GM23338 (cell line): ENCODE measurements at regions not wholly inside any gene's neighbourhood (a gene's known extent, or its start where the extent isn't known, plus 50 kb on each side); places are given as distances from the start of the nearest gene placed in this dataset.

ENCODE experiments used
- ATAC-seq: fragments of 200-7000 bp; cut with Tn5 transposase; 3 replicates; pipeline ENCODE4 v1.9.1; 2020
- DNase-seq: peaks from one replicate; pipeline ENCODE4 v3.0.0-alpha.2; 2015; ENCODE audit warnings: low spot score
- H2AFZ ChIP-seq: fragments of 200-600 bp; sonication (generic); 2 replicates; pipeline ENCODE4 v1.8.0; 2016; ENCODE audit warnings: antibody characterized with exemption, mild to moderate bottlenecking, moderate library complexity
- H3F3A ChIP-seq: fragments of 200-600 bp; sonication (generic); replicated peaks from 2 replicates; pipeline ENCODE4 v1.8.0; 2017; ENCODE audit warnings: antibody characterized with exemption, mixed run types, low read depth
- H3K27ac ChIP-seq: fragments of 200-600 bp; sonication (generic); 2 replicates; pipeline ENCODE4 v1.6.1; 2016; ENCODE audit warnings: low read depth
- H3K27me3 ChIP-seq: fragments of 200-600 bp; sonication (generic); 2 replicates; pipeline ENCODE4 v1.8.0; 2016; ENCODE audit warnings: mild to moderate bottlenecking, mixed run types, moderate library complexity; ENCODE audit not compliant: insufficient read depth
- H3K36me3 ChIP-seq: fragments of 200-600 bp; sonication (generic); 2 replicates; pipeline ENCODE4 v1.8.0; 2016; ENCODE audit warnings: mild to moderate bottlenecking; ENCODE audit not compliant: insufficient read depth
- H3K4me1 ChIP-seq: fragments of 200-600 bp; sonication (generic); 2 replicates; pipeline ENCODE4 v1.8.0; 2016; ENCODE audit warnings: mild to moderate bottlenecking, moderate library complexity; ENCODE audit not compliant: insufficient read depth
- H3K4me2 ChIP-seq: fragments of 200-600 bp; sonication (generic); 2 replicates; pipeline ENCODE4 v1.7.1; 2017; ENCODE audit warnings: mixed run types
- H3K4me3 ChIP-seq: fragments of 200-600 bp; sonication (generic); 2 replicates; pipeline ENCODE4 v1.6.1; 2016; ENCODE audit warnings: mixed run types
- H3K79me2 ChIP-seq: fragments of 200-600 bp; sonication (generic); replicated peaks from 2 replicates; pipeline ENCODE4 v1.8.0; 2017; ENCODE audit warnings: mild to moderate bottlenecking; ENCODE audit not compliant: insufficient read depth
- H3K9me2 ChIP-seq: fragments of 200-600 bp; sonication (generic); 2 replicates; pipeline ENCODE4 v1.8.0; 2017; ENCODE audit not compliant: insufficient read depth
- H4K20me1 ChIP-seq: fragments of 200-600 bp; sonication (generic); replicated peaks from 2 replicates; pipeline ENCODE4 v1.8.0; 2017; ENCODE audit warnings: mild to moderate bottlenecking; ENCODE audit not compliant: insufficient read depth
- H3K27ac Mint-ChIP-seq: 2 replicates; pipeline ENCODE4 v1.8.0; 2020; ENCODE audit warnings: inconsistent platforms, mild to moderate bottlenecking, moderate library complexity, mixed read lengths
- H3K27me3 Mint-ChIP-seq: 3 replicates; pipeline ENCODE4 v1.8.0; 2022; ENCODE audit warnings: low read depth, mild to moderate bottlenecking, moderate library complexity, mixed read lengths, inconsistent platforms; ENCODE audit not compliant: insufficient read depth, poor library complexity
- H3K36me3 Mint-ChIP-seq: 3 replicates; pipeline ENCODE4 v1.8.0; 2021; ENCODE audit warnings: low read depth, mild to moderate bottlenecking, inconsistent platforms, moderate library complexity, mixed read lengths
- H3K4me1 Mint-ChIP-seq: 3 replicates; pipeline ENCODE4 v1.8.0; 2020; ENCODE audit warnings: mild to moderate bottlenecking, inconsistent platforms, mixed read lengths
- H3K4me3 Mint-ChIP-seq: 3 replicates; pipeline ENCODE4 v1.8.0; 2021; ENCODE audit warnings: moderate library complexity, mild to moderate bottlenecking, inconsistent platforms, mixed read lengths
- H3K9me3 Mint-ChIP-seq: 3 replicates; pipeline ENCODE4 v1.8.0; 2020; ENCODE audit warnings: moderate library complexity, mild to moderate bottlenecking, inconsistent platforms, mixed read lengths
- CREB1 ChIP-seq: fragments of 250-450 bp; sonication (Bioruptor Pico); IDR thresholded peaks from 2 replicates; pipeline ENCODE4 v1.5.0; 2020; ENCODE audit warnings: low read depth, mild to moderate bottlenecking, moderate library complexity
- EZH2 ChIP-seq: fragments of 200-600 bp; sonication (generic); IDR thresholded peaks from one replicate; pipeline ENCODE4 v1.8.0; 2017; ENCODE audit warnings: antibody characterized with exemption, mild to moderate bottlenecking, low read depth; ENCODE audit not compliant: unreplicated experiment
- EZH2phosphoT487 ChIP-seq: fragments of 200-600 bp; sonication (generic); IDR thresholded peaks from one replicate; pipeline ENCODE4 v1.8.1; 2018; ENCODE audit warnings: antibody characterized with exemption; ENCODE audit not compliant: unreplicated experiment
- JUNB ChIP-seq: IDR thresholded peaks from one replicate; pipeline ENCODE4 v1.6.1; 2016; ENCODE audit warnings: antibody characterized with exemption; ENCODE audit not compliant: unreplicated experiment
- NANOG ChIP-seq: IDR thresholded peaks from 2 replicates; pipeline ENCODE4 v1.6.1; 2016; ENCODE audit warnings: antibody characterized with exemption, borderline replicate concordance
- POLR2AphosphoS5 ChIP-seq: IDR thresholded peaks from 2 replicates; pipeline ENCODE4 v1.6.1; 2016; ENCODE audit warnings: antibody characterized with exemption, low read depth
- STAT1 ChIP-seq: IDR thresholded peaks from one replicate; pipeline ENCODE4 v1.6.1; 2016; ENCODE audit warnings: antibody characterized with exemption; ENCODE audit not compliant: unreplicated experiment
- ZNF114 ChIP-seq: fragments of 250-450 bp; sonication (Bioruptor Pico); IDR thresholded peaks from 2 replicates; pipeline ENCODE4 v1.5.0; 2020; ENCODE audit warnings: mild to moderate bottlenecking, moderate library complexity
- ZNF331 ChIP-seq: fragments of 250-450 bp; sonication (Bioruptor Pico); IDR thresholded peaks from 2 replicates; pipeline ENCODE4 v1.5.0; 2020; ENCODE audit warnings: low read depth, mild to moderate bottlenecking, moderate library complexity
- TF ChIP-seq, protein P1 (sequence below), 2 experiments: fragments of 200-600 bp in 1 of 2; sonication (generic) in 1 of 2; conservative IDR thresholded peaks; 2 replicates each; pipeline versions ENCODE4 v1.5.1 to v1.6.1; 2016 to 2017; ENCODE audit warnings: antibody characterized with exemption in 2 of 2, low read depth in 2 of 2, mild to moderate bottlenecking in 2 of 2, moderate library complexity in 1 of 2
- TF ChIP-seq, protein P2 (sequence below): IDR thresholded peaks from 2 replicates; pipeline ENCODE4 v1.6.1; 2016; ENCODE audit warnings: antibody characterized with exemption
- TF ChIP-seq, protein P3 (sequence below): fragments of 250-450 bp; sonication (Bioruptor Pico); IDR thresholded peaks from 2 replicates; pipeline ENCODE4 v1.5.0; 2020; ENCODE audit warnings: mild to moderate bottlenecking, moderate library complexity
- TF ChIP-seq, protein P4 (sequence below): IDR thresholded peaks from one replicate; pipeline ENCODE4 v1.6.1; 2018; ENCODE audit warnings: antibody characterized with exemption; ENCODE audit not compliant: unreplicated experiment

DNA sequence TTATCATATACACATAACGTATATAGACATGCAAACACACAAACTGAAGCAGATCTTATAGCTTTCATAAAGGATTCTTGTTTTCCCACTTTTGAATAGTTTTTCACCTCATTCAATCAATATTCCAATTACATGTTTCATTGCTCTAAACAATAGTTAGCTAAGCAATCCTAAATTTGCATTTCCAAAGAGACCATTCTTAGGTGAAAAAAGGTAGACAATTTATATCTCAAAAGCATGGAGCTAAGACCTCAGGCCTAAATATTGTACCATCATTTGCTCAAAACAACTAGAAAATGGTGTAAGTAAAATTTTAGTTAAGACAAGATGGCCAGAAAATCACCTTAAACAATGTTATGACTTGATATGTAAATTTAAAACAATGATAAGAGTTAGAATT is 1148.5 kb upstream of the DIAPH2 start:
- no peaks in the 10 kb centered on the region for H3K9me2 ChIP-seq
- Mint-ChIP-seq H3K9me3 (no peaks in the 10 kb centered on the region), H3K27ac (no peak overlapping the region), H3K36me3 (no peaks in the 10 kb centered on the region), H3K4me1 (peaks cover 8% of the 10 kb centered on the region; the same call in 2 of the 3 replicates), H3K4me3 (no peak overlapping the region), H3K27me3 (no peaks in the 10 kb centered on the region)
- peak overlapping the region; percentile 44; the same call in 1 of the 2 replicates for H3K4me2 ChIP-seq
- peaks cover 16% of the 10 kb centered on the region for H3K4me1 ChIP-seq
- no peak overlapping the region for H3K4me3 ChIP-seq
- TF ChIP-seq ZNF331 (CRISPR knock-in tag) (no peak), ZNF114 (CRISPR knock-in tag) (no peak), STAT1 (no peak), NANOG (no peak), EZH2 (no peak), JUNB (no peak), CREB1 (no peak), POLR2AphosphoS5 (no peak), EZH2phosphoT487 (no peak)
- TF ChIP-seq, protein P1, sequence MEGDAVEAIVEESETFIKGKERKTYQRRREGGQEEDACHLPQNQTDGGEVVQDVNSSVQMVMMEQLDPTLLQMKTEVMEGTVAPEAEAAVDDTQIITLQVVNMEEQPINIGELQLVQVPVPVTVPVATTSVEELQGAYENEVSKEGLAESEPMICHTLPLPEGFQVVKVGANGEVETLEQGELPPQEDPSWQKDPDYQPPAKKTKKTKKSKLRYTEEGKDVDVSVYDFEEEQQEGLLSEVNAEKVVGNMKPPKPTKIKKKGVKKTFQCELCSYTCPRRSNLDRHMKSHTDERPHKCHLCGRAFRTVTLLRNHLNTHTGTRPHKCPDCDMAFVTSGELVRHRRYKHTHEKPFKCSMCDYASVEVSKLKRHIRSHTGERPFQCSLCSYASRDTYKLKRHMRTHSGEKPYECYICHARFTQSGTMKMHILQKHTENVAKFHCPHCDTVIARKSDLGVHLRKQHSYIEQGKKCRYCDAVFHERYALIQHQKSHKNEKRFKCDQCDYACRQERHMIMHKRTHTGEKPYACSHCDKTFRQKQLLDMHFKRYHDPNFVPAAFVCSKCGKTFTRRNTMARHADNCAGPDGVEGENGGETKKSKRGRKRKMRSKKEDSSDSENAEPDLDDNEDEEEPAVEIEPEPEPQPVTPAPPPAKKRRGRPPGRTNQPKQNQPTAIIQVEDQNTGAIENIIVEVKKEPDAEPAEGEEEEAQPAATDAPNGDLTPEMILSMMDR (conservative IDR thresholded peaks at IDR 0.05; ENCODE audit: low read depth in 2 of 2), result no peak
- TF ChIP-seq, protein P2, sequence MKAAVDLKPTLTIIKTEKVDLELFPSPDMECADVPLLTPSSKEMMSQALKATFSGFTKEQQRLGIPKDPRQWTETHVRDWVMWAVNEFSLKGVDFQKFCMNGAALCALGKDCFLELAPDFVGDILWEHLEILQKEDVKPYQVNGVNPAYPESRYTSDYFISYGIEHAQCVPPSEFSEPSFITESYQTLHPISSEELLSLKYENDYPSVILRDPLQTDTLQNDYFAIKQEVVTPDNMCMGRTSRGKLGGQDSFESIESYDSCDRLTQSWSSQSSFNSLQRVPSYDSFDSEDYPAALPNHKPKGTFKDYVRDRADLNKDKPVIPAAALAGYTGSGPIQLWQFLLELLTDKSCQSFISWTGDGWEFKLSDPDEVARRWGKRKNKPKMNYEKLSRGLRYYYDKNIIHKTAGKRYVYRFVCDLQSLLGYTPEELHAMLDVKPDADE, result no peak
- TF ChIP-seq, protein P3, sequence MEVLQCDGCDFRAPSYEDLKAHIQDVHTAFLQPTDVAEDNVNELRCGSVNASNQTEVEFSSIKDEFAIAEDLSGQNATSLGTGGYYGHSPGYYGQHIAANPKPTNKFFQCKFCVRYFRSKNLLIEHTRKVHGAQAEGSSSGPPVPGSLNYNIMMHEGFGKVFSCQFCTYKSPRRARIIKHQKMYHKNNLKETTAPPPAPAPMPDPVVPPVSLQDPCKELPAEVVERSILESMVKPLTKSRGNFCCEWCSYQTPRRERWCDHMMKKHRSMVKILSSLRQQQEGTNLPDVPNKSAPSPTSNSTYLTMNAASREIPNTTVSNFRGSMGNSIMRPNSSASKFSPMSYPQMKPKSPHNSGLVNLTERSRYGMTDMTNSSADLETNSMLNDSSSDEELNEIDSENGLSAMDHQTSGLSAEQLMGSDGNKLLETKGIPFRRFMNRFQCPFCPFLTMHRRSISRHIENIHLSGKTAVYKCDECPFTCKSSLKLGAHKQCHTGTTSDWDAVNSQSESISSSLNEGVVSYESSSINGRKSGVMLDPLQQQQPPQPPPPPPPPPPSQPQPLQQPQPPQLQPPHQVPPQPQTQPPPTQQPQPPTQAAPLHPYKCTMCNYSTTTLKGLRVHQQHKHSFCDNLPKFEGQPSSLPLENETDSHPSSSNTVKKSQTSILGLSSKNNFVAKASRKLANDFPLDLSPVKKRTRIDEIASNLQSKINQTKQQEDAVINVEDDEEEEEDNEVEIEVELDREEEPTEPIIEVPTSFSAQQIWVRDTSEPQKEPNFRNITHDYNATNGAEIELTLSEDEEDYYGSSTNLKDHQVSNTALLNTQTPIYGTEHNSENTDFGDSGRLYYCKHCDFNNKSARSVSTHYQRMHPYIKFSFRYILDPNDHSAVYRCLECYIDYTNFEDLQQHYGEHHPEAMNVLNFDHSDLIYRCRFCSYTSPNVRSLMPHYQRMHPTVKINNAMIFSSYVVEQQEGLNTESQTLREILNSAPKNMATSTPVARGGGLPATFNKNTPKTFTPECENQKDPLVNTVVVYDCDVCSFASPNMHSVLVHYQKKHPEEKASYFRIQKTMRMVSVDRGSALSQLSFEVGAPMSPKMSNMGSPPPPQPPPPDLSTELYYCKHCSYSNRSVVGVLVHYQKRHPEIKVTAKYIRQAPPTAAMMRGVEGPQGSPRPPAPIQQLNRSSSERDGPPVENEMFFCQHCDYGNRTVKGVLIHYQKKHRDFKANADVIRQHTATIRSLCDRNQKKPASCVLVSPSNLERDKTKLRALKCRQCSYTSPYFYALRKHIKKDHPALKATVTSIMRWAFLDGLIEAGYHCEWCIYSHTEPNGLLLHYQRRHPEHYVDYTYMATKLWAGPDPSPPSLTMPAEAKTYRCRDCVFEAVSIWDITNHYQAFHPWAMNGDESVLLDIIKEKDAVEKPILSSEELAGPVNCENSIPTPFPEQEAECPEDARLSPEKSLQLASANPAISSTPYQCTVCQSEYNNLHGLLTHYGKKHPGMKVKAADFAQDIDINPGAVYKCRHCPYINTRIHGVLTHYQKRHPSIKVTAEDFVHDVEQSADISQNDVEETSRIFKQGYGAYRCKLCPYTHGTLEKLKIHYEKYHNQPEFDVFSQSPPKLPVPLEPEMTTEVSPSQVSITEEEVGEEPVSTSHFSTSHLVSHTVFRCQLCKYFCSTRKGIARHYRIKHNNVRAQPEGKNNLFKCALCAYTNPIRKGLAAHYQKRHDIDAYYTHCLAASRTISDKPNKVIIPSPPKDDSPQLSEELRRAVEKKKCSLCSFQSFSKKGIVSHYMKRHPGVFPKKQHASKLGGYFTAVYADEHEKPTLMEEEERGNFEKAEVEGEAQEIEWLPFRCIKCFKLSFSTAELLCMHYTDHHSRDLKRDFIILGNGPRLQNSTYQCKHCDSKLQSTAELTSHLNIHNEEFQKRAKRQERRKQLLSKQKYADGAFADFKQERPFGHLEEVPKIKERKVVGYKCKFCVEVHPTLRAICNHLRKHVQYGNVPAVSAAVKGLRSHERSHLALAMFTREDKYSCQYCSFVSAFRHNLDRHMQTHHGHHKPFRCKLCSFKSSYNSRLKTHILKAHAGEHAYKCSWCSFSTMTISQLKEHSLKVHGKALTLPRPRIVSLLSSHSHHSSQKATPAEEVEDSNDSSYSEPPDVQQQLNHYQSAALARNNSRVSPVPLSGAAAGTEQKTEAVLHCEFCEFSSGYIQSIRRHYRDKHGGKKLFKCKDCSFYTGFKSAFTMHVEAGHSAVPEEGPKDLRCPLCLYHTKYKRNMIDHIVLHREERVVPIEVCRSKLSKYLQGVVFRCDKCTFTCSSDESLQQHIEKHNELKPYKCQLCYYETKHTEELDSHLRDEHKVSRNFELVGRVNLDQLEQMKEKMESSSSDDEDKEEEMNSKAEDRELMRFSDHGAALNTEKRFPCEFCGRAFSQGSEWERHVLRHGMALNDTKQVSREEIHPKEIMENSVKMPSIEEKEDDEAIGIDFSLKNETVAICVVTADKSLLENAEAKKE (CRISPR knock-in tag), result no peak
- TF ChIP-seq, protein P4, sequence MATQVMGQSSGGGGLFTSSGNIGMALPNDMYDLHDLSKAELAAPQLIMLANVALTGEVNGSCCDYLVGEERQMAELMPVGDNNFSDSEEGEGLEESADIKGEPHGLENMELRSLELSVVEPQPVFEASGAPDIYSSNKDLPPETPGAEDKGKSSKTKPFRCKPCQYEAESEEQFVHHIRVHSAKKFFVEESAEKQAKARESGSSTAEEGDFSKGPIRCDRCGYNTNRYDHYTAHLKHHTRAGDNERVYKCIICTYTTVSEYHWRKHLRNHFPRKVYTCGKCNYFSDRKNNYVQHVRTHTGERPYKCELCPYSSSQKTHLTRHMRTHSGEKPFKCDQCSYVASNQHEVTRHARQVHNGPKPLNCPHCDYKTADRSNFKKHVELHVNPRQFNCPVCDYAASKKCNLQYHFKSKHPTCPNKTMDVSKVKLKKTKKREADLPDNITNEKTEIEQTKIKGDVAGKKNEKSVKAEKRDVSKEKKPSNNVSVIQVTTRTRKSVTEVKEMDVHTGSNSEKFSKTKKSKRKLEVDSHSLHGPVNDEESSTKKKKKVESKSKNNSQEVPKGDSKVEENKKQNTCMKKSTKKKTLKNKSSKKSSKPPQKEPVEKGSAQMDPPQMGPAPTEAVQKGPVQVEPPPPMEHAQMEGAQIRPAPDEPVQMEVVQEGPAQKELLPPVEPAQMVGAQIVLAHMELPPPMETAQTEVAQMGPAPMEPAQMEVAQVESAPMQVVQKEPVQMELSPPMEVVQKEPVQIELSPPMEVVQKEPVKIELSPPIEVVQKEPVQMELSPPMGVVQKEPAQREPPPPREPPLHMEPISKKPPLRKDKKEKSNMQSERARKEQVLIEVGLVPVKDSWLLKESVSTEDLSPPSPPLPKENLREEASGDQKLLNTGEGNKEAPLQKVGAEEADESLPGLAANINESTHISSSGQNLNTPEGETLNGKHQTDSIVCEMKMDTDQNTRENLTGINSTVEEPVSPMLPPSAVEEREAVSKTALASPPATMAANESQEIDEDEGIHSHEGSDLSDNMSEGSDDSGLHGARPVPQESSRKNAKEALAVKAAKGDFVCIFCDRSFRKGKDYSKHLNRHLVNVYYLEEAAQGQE, result no peak
- H3F3A ChIP-seq, result no peaks in the 10 kb centered on the region
- ATAC-seq, result no peak
- no peak overlapping the region for H2AFZ ChIP-seq
- no peaks in the 10 kb centered on the region for H3K36me3 ChIP-seq
- H4K20me1 ChIP-seq, result no peaks in the 10 kb centered on the region
- no peaks in the 10 kb centered on the region for H3K27me3 ChIP-seq
- H3K79me2 ChIP-seq, result no peaks in the 10 kb centered on the region
- no peak overlapping the region for H3K27ac ChIP-seq
- no peak for DNase-seq
